Endothelial cell (in vitro differentiated cells): ENCODE measurements at regions not wholly inside any gene's neighbourhood (a gene's known extent, or its start where the extent isn't known, plus 50 kb on each side); places are given as distances from the start of the nearest gene placed in this dataset.

ENCODE experiments used
- DNase-seq: peaks from one replicate; pipeline ENCODE4 v3.0.0; 2021; ENCODE audit warnings: low spot score
- H3K27ac Mint-ChIP-seq: one replicate; pipeline ENCODE4 v1.8.0; 2021; ENCODE audit warnings: mixed read lengths, inconsistent platforms; ENCODE audit not compliant: unreplicated experiment
- H3K27me3 Mint-ChIP-seq: one replicate; pipeline ENCODE4 v1.8.0; 2021; ENCODE audit warnings: mild to moderate bottlenecking, moderate library complexity, mixed read lengths, inconsistent platforms; ENCODE audit not compliant: unreplicated experiment
- H3K36me3 Mint-ChIP-seq: one replicate; pipeline ENCODE4 v1.8.0; 2021; ENCODE audit warnings: mild to moderate bottlenecking, low read depth, mixed read lengths, inconsistent platforms; ENCODE audit not compliant: unreplicated experiment
- H3K4me1 Mint-ChIP-seq: one replicate; pipeline ENCODE4 v1.8.0; 2021; ENCODE audit warnings: mild to moderate bottlenecking, mixed read lengths, inconsistent platforms; ENCODE audit not compliant: unreplicated experiment
- H3K4me3 Mint-ChIP-seq: one replicate; pipeline ENCODE4 v1.8.0; 2021; ENCODE audit warnings: mild to moderate bottlenecking, mixed read lengths, inconsistent platforms; ENCODE audit not compliant: unreplicated experiment
- H3K9me3 Mint-ChIP-seq: one replicate; pipeline ENCODE4 v1.8.0; 2021; ENCODE audit warnings: mixed read lengths, inconsistent platforms; ENCODE audit not compliant: unreplicated experiment
- TF ChIP-seq, protein P1 (sequence below): fragments of 200-600 bp; sonication (generic); IDR thresholded peaks from one replicate; pipeline ENCODE4 v1.5.0; 2021; ENCODE audit warnings: antibody characterized with exemption; ENCODE audit not compliant: unreplicated experiment

DNA sequence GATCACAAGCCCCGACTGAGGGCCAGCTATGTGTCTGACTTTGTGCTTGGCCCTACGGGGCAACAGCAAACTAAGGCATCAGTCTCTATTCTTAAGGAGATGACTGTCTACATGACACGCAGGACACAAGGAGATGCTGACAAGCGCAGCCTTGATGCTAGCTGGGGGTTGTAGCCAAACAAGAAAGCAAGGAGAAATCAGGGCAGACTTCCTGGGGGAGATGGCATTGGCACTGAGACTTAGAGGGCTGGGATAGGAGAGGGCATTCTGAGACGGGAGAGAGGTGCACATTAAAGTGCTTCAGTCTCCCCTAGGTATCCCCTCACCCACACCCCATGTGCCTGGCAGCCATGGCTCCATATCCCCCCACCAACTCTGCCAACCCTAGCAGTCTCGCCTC lies 210.8 kb upstream of the POU3F1 start:
- Mint-ChIP-seq H3K4me3 (no peak overlapping the region), H3K27me3 (peaks cover 1% of the 10 kb centered on the region), H3K9me3 (no peaks in the 10 kb centered on the region), H3K27ac (no peak overlapping the region), H3K4me1 (no peaks in the 10 kb centered on the region), H3K36me3 (no peaks in the 10 kb centered on the region)
- no peak for DNase-seq
- TF ChIP-seq, protein P1, sequence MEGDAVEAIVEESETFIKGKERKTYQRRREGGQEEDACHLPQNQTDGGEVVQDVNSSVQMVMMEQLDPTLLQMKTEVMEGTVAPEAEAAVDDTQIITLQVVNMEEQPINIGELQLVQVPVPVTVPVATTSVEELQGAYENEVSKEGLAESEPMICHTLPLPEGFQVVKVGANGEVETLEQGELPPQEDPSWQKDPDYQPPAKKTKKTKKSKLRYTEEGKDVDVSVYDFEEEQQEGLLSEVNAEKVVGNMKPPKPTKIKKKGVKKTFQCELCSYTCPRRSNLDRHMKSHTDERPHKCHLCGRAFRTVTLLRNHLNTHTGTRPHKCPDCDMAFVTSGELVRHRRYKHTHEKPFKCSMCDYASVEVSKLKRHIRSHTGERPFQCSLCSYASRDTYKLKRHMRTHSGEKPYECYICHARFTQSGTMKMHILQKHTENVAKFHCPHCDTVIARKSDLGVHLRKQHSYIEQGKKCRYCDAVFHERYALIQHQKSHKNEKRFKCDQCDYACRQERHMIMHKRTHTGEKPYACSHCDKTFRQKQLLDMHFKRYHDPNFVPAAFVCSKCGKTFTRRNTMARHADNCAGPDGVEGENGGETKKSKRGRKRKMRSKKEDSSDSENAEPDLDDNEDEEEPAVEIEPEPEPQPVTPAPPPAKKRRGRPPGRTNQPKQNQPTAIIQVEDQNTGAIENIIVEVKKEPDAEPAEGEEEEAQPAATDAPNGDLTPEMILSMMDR = no peak

DNA sequence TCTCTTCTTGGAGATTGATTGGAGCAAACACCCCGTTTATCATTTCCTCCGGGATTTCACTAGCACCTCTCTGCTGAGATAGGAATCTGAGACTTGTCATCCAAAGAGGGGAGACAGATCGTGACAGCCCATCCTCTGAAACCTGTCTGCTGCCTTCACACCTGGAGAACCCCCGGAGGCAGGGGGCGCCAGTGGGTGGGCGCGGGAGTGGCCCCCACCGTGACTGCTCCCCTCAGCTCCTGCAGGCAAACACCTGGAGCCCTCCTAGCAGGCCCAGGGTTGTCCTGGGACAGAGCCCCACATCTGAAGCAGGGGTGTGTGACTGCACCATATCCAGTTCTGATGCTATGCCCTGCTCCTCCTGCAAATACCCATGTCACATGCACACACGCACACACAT lies 209.5 kb upstream of the POU3F1 start:
- Mint-ChIP-seq H3K36me3 (no peaks in the 10 kb centered on the region), H3K4me3 (no peak overlapping the region), H3K9me3 (no peaks in the 10 kb centered on the region), H3K27ac (no peak overlapping the region), H3K27me3 (no peaks in the 10 kb centered on the region), H3K4me1 (no peaks in the 10 kb centered on the region)
- TF ChIP-seq, protein P1 = no peak
- DNase-seq = no peak

DNA sequence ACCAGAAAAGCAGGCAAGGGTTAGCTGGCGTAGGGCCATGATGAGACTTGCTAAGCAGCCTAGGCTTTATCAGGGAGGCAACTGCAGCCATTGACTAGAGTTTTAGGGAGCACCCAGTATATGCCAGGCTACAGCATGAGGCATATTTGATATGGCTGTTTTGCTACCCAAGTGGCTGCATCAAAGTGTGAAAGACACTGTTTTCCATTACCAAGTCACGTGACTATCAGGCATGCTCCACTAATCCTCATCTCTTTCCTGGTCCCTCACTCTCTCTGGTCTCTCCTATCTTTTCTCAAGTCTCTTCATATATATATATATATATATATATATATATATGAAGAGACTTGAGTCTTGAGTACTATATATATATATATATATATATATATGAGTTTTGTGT lies 206.7 kb upstream of the POU3F1 start:
- Mint-ChIP-seq H3K4me1 (no peaks in the 10 kb centered on the region), H3K27me3 (peaks cover 1% of the 10 kb centered on the region), H3K36me3 (no peaks in the 10 kb centered on the region), H3K9me3 (no peaks in the 10 kb centered on the region), H3K27ac (no peak overlapping the region), H3K4me3 (no peak overlapping the region)
- TF ChIP-seq, protein P1 = no peak
- no peak for DNase-seq

DNA sequence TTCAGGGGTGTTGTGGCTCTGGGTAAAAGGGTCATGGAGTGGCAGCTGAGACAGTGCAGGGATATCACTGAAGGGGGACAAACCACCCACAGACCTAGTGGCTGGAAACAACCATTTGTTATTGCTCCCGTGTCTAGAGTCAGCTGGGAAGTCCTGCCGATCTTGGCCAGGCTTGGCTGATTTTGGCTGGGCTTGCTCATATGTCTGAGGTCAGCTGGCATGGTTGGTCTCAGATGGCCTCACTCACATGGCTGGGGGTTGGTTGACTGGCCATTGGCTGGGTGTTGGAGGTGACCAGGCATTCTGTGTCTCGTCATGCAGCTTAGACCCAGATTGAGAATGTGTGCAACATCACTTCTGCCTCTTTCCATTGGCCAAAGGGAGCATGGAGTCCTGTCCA lies 203.8 kb upstream of the POU3F1 start:
- Mint-ChIP-seq H3K4me1 (no peaks in the 10 kb centered on the region), H3K27me3 (peaks cover 1% of the 10 kb centered on the region), H3K9me3 (no peaks in the 10 kb centered on the region), H3K36me3 (no peaks in the 10 kb centered on the region), H3K27ac (no peak overlapping the region), H3K4me3 (no peak overlapping the region)
- no peak for DNase-seq
- TF ChIP-seq, protein P1 = no peak

DNA sequence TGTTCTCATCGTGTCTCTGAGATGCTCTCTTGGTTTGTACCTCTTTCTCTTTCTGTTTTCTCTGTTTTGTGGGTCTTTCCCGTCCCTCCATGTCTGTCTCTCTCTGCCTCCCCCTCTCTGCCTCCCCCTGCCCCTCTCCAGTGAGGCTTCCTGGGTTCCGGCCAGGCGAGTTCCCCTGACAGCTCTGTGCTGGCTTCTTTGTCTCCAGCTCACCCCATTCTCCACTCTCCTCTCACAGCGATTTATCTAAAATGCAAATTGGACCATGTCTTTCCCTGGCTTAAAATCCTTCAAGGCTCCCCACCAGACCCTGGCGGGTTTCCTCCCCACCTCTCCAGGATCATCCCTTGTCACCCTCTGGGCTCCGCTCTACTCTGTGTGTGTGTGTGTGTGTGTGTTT lies 202.4 kb upstream of the POU3F1 start:
- H3K4me1 Mint-ChIP-seq = no peaks in the 10 kb centered on the region
- H3K4me3 Mint-ChIP-seq = no peak overlapping the region
- no peaks in the 10 kb centered on the region for H3K36me3 Mint-ChIP-seq
- H3K27me3 Mint-ChIP-seq = peaks cover 3% of the 10 kb centered on the region
- H3K9me3 Mint-ChIP-seq = no peaks in the 10 kb centered on the region
- no peak for DNase-seq
- TF ChIP-seq, protein P1 = no peak
- no peak overlapping the region for H3K27ac Mint-ChIP-seq
